Progenitor cell of endocrine pancreas (in vitro differentiated cells): ENCODE measurements at regions not wholly inside any gene's neighbourhood (a gene's known extent, or its start where the extent isn't known, plus 50 kb on each side); places are given as distances from the start of the nearest gene placed in this dataset.

Source experiments
- DNase-seq: peaks from one replicate; pipeline ENCODE4 v3.0.0; 2021; ENCODE audit warnings: low spot score; ENCODE audit not compliant: unreplicated experiment
- H3K27ac Mint-ChIP-seq: 2 replicates; pipeline ENCODE4 v1.8.0; 2021; ENCODE audit warnings: mild to moderate bottlenecking, moderate library complexity, mixed read lengths
- H3K27me3 Mint-ChIP-seq: 2 replicates; pipeline ENCODE4 v1.8.0; 2021; ENCODE audit warnings: mixed read lengths
- H3K36me3 Mint-ChIP-seq: 2 replicates; pipeline ENCODE4 v1.8.0; 2022; ENCODE audit warnings: mixed read lengths; ENCODE audit not compliant: insufficient read depth
- H3K4me1 Mint-ChIP-seq: 2 replicates; pipeline ENCODE4 v1.8.0; 2021; ENCODE audit warnings: low read depth, mixed read lengths
- H3K4me3 Mint-ChIP-seq: 2 replicates; pipeline ENCODE4 v1.8.0; 2021; ENCODE audit warnings: low read depth, mild to moderate bottlenecking, moderate library complexity, mixed read lengths
- H3K9me3 Mint-ChIP-seq: 2 replicates; pipeline ENCODE4 v1.8.0; 2021; ENCODE audit warnings: low read depth, mixed read lengths
- TF ChIP-seq, protein P1 (sequence below): fragments of 200-600 bp; sonication (generic); IDR thresholded peaks from one replicate; pipeline ENCODE4 v1.5.0; 2021; ENCODE audit warnings: antibody characterized with exemption, mild to moderate bottlenecking; ENCODE audit not compliant: unreplicated experiment

DNA sequence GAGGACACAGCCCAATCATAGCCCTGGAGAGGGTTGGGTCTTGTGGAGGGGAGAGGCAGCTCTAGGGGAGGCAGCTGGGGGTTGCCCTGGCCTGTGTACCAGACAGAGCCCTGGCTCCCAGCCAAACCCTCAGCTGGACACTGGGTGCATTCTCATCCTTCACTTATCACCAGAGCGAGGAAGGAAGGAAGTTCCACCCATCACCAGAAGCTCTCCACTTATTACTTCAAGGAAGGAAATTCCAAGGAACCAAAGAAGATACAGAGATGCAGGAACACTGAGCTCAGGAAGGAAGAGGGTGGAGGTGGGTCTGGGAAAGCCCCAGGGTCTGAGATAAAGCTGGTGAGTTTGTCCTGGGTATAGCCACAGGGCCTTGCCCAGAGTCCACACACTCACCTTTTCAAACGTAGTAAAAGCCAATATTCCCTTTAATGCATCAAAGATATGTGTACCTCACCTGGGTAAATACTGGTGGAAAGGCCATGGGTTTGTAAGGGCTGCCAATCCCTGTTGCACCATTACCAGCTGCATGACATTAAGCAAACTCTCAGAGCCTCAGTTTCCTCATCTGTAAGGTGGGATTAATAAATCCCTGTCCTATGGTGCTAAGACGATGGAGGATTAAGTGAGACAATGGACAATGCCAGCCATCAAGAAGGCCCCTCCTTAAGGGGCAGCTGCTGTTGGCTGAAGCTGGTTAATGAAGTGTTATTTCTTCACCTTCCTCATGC, 109.7 kb upstream of the NAA20 start:
- DNase-seq, result no peak
- peaks cover 5% of the 10 kb centered on the region for H3K36me3 Mint-ChIP-seq
- H3K27ac Mint-ChIP-seq, result no peak overlapping the region
- TF ChIP-seq, protein P1, sequence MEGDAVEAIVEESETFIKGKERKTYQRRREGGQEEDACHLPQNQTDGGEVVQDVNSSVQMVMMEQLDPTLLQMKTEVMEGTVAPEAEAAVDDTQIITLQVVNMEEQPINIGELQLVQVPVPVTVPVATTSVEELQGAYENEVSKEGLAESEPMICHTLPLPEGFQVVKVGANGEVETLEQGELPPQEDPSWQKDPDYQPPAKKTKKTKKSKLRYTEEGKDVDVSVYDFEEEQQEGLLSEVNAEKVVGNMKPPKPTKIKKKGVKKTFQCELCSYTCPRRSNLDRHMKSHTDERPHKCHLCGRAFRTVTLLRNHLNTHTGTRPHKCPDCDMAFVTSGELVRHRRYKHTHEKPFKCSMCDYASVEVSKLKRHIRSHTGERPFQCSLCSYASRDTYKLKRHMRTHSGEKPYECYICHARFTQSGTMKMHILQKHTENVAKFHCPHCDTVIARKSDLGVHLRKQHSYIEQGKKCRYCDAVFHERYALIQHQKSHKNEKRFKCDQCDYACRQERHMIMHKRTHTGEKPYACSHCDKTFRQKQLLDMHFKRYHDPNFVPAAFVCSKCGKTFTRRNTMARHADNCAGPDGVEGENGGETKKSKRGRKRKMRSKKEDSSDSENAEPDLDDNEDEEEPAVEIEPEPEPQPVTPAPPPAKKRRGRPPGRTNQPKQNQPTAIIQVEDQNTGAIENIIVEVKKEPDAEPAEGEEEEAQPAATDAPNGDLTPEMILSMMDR, result no peak
- H3K9me3 Mint-ChIP-seq, result no peaks in the 10 kb centered on the region
- H3K4me1 Mint-ChIP-seq, result peaks cover 3% of the 10 kb centered on the region
- no peaks in the 10 kb centered on the region for H3K27me3 Mint-ChIP-seq
- H3K4me3 Mint-ChIP-seq, result no peak overlapping the region

DNA sequence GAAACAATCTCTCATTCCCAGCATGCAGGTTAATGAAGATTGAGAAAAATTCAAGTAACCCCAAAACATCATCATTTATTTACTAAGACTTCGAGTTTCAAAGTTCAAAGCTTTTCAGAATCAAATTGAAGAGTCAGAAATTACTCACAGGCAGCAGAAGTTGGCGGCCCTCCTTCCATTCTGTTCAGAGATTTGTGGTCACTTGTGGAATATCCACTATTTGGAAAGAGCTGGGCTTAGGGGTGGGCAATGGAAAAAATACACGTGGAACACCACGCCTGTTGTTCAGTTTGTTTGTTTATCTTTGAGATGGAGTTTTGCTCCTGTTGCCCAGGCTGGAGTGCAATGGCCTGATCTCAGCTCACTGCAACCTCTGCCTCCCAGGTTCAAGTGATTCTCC, 108.6 kb upstream of the NAA20 start:
- Mint-ChIP-seq H3K27me3 (no peaks in the 10 kb centered on the region), H3K36me3 (peaks cover 2% of the 10 kb centered on the region), H3K27ac (no peak overlapping the region), H3K4me3 (no peak overlapping the region), H3K4me1 (no peaks in the 10 kb centered on the region), H3K9me3 (no peaks in the 10 kb centered on the region)
- TF ChIP-seq, protein P1, result no peak
- no peak for DNase-seq

DNA sequence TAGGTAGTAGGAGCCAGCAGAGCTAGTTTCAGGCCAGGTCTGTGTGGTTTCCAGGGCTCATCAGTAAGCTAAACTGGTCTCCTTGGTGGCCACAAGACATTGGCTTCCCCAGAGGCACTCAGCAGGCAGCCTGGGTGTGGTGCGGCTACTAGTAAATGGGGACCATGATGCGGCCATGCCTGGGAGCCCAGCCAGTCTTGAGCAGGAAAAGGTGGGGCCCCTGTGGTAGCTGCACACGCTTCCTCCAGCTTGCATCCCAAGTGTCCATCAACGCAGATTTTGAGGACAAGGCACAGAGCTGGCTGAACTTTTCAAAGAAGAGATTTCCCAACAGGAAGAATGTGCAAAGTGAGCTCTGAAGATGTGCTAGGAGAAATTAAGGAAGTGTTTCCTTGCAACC, 107.4 kb upstream of the NAA20 start:
- Mint-ChIP-seq H3K27ac (no peak overlapping the region), H3K4me1 (no peaks in the 10 kb centered on the region), H3K4me3 (no peak overlapping the region), H3K9me3 (no peaks in the 10 kb centered on the region), H3K36me3 (peaks cover 2% of the 10 kb centered on the region), H3K27me3 (no peaks in the 10 kb centered on the region)
- TF ChIP-seq, protein P1, result no peak
- DNase-seq, result no peak

DNA sequence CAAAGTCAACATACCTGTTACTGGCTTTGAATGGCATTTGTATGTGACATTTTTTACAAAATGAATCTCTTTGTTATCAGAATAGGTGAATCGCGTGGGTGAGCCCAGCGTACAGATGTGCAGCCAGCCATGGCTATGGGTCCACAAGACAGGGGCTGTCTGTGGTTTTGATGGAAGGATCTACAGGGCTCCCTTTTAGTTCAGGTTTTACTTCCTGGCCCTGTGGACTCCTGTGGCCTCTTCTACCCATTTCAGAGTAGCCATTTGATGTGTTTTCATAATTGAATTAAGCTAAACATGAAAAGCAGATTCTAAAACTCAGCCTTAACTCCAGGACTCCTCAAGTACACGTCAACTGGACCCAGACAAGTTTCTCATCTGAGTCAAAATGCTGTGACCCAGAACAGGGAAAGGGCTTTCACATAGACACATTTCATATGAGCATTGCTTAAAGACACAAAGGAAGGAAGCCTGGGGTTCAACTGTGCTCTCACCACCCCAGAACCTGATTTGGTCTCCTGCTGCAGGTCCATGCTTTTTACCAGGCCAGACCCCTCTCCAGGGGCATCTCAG, 105.3 kb upstream of the NAA20 start:
- H3K4me3 Mint-ChIP-seq, result no peak overlapping the region
- TF ChIP-seq, protein P1, result no peak
- H3K27ac Mint-ChIP-seq, result no peak overlapping the region

DNA sequence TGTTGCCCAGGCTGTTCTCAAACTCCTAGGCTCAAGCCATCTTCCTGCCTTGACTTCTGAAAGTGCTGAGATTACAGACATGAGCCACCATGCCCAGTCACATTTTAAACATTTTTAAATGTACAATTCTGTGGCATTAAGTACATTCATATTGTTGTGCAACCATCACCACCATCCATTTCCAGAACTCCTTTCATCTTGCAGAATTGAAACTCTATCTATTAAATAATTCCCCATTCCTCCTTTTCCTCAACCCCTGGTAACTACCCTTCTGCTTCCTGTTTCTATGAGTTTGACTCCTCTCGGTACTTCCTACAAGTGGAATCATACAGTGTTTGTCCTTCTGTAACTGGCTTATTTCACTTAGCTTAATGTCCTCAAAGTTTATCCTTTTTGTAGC, 103.8 kb upstream of the NAA20 start:
- TF ChIP-seq, protein P1, result no peak
- Mint-ChIP-seq H3K4me3 (no peak overlapping the region), H3K9me3 (no peaks in the 10 kb centered on the region), H3K4me1 (no peaks in the 10 kb centered on the region), H3K27me3 (no peaks in the 10 kb centered on the region), H3K27ac (no peak overlapping the region), H3K36me3 (peaks cover 2% of the 10 kb centered on the region)
- DNase-seq, result no peak

More for the DNA sequence above, 105.3 kb upstream of the NAA20 start:
- Mint-ChIP-seq H3K9me3 (no peaks in the 10 kb centered on the region), H3K4me1 (no peaks in the 10 kb centered on the region), H3K36me3 (peaks cover 2% of the 10 kb centered on the region), H3K27me3 (no peaks in the 10 kb centered on the region)
- no peak for DNase-seq
